HCT116 (cell line): ENCODE measurements at regions not wholly inside any gene's neighbourhood (a gene's known extent, or its start where the extent isn't known, plus 50 kb on each side); places are given as distances from the start of the nearest gene placed in this dataset.
"Not testable (repeated sequence)": the region's sequence is repeated elsewhere in the genome, so short reads cannot be mapped to it uniquely, and the experiment has no call there.

Source experiments
- ATAC-seq: fragments of 200-7000 bp; cut with Tn5 transposase; 2 replicates; pipeline ENCODE4 v1.9.1; 2020; ENCODE audit warnings: mild to moderate bottlenecking, moderate library complexity
- BruUV-seq: library from RNA; stranded (reverse); fragments of 400-500 nt; replicated peaks from 2 replicates; lab custom pipeline; 2021; lab: Mats Ljungman, UMichigan
- CTCF ChIA-PET: fragments of 300-600 bp; sonication (Branson Sonifier 250); formaldehyde crosslinking; loops from one replicate; lab custom pipeline; 2021; ENCODE audit warnings: antibody characterized with exemption; lab: Charles Lee
- POLR2A ChIA-PET: fragments of 300-600, 350-600 bp; sonication (Branson Sonifier 250); formaldehyde crosslinking; loops from one replicate; lab custom pipeline; 2021; ENCODE audit warnings: antibody characterized with exemption; lab: Charles Lee
- RAD21 ChIA-PET, 2 experiments: fragments of 300-600 bp; sonication (Branson Sonifier 250); formaldehyde crosslinking; loops; one replicate each; lab custom pipeline; 2023; ENCODE audit warnings: low total read pairs in 2 of 2; ENCODE audit not compliant: uncharacterized antibody in 2 of 2, unreplicated experiment in 2 of 2, low non-redundant PET in 1 of 2; lab: Charles Lee
- DNase-seq: peaks from one replicate; pipeline ENCODE4 v3.0.0-alpha.2; 2010; ENCODE audit warnings: low read depth, low spot score
- H2AFZ ChIP-seq: fragments of 200-600 bp; shearing (Covaris generic), sonication (generic); 2 replicates; pipeline ENCODE4 v1.6.1; 2017; ENCODE audit warnings: low read depth, mixed run types, mixed read lengths, antibody characterized with exemption, low read length; ENCODE audit not compliant: poor library complexity, severe bottlenecking
- H3K27ac ChIP-seq: 2 replicates; pipeline ENCODE4 v1.5.1; 2012; ENCODE audit warnings: low read depth, low read length
- H3K27me3 ChIP-seq: fragments of 200-600 bp; sonication (generic); 2 replicates; pipeline ENCODE4 v1.6.1; 2016; ENCODE audit warnings: mixed run types, low read length, mixed read lengths; ENCODE audit not compliant: insufficient read depth
- H3K36me3 ChIP-seq, 2 experiments: fragments of 200-500 bp in 1 of 2; fragments of 200-600 bp in 1 of 2; sonication (Bioruptor generic) in 1 of 2; sonication (generic) in 1 of 2; 2 replicates each; pipeline versions ENCODE4 v1.5.1 to v1.6.1; 2014 to 2016; ENCODE audit warnings: low read length in 2 of 2, inconsistent platforms in 1 of 2, mixed read lengths in 1 of 2, mixed run types in 1 of 2; ENCODE audit not compliant: insufficient read depth in 2 of 2, control insufficient read depth in 1 of 2
- H3K4me1 ChIP-seq, 2 experiments: fragments of 200-600 bp in 1 of 2; sonication (generic) in 1 of 2; 2 replicates each; pipeline versions ENCODE4 v1.5.1 to v1.6.1; 2012 to 2017; ENCODE audit warnings: low read length in 2 of 2, inconsistent platforms in 1 of 2, mild to moderate bottlenecking in 1 of 2, mixed read lengths in 1 of 2, mixed run types in 1 of 2, moderate library complexity in 1 of 2; ENCODE audit not compliant: insufficient read depth in 2 of 2, control insufficient read depth in 1 of 2
- H3K4me2 ChIP-seq: fragments of 200-600 bp; sonication (generic); 2 replicates; pipeline ENCODE4 v1.6.1; 2017; ENCODE audit warnings: mixed run types, low read length, mixed read lengths
- H3K4me3 ChIP-seq, 2 experiments: fragments of 200-600 bp in 1 of 2; sonication (generic) in 1 of 2; replicated peaks in 1 of 2; 2 replicates each; pipeline ENCODE4 v1.5.1; 2011 to 2016; ENCODE audit warnings: low read length in 2 of 2, control low read depth in 1 of 2, low read depth in 1 of 2, mild to moderate bottlenecking in 1 of 2, mixed read lengths in 1 of 2, mixed run types in 1 of 2
- H3K79me2 ChIP-seq: fragments of 200-600 bp; sonication (generic); 2 replicates; pipeline ENCODE4 v1.6.1; 2017; ENCODE audit warnings: mild to moderate bottlenecking, mixed run types, low read length, moderate library complexity, mixed read lengths; ENCODE audit not compliant: insufficient read depth
- H3K9ac ChIP-seq: fragments of 200-600 bp; sonication (generic); 2 replicates; pipeline ENCODE4 v1.6.1; 2016; ENCODE audit warnings: low read length, mixed read lengths
- H3K9me2 ChIP-seq: fragments of 200-600 bp; sonication (generic), shearing (Covaris generic); 2 replicates; pipeline ENCODE4 v1.6.1; 2017; ENCODE audit warnings: mixed run types, mild to moderate bottlenecking, moderate library complexity; ENCODE audit not compliant: insufficient read depth
- H3K9me3 ChIP-seq, 2 experiments: fragments of 200-500 bp in 1 of 2; fragments of 200-600 bp in 1 of 2; sonication (Bioruptor generic) in 1 of 2; sonication (generic) in 1 of 2; 2 replicates each; pipeline ENCODE4 v1.6.1; 2014 to 2017; ENCODE audit warnings: low read length in 2 of 2, mixed read lengths in 2 of 2, inconsistent platforms in 1 of 2, low read depth in 1 of 2, mild to moderate bottlenecking in 1 of 2, mixed run types in 1 of 2, moderate library complexity in 1 of 2; ENCODE audit not compliant: control insufficient read depth in 1 of 2, insufficient read depth in 1 of 2
- H4K20me1 ChIP-seq: fragments of 200-600 bp; sonication (generic), shearing (Covaris generic); 2 replicates; pipeline ENCODE4 v1.6.1; 2017; ENCODE audit warnings: mixed run types, mild to moderate bottlenecking, moderate library complexity; ENCODE audit not compliant: insufficient read depth
- intact Hi-C: fragments of 100-400 bp; cut with micrococcal nuclease; formaldehyde crosslinking; loops from 2 replicates; pipeline ENCODE4 v1.10.0; 2022

GRCh38 chr6:86603364-86603763, 334.0 kb upstream of the HTR1E start:
- H3K27me3 ChIP-seq, CTCF ChIA-PET, H3K36me3 ChIP-seq, RAD21 ChIA-PET, intact Hi-C loops, DNase-seq, H3K4me2 ChIP-seq, H3K4me3 ChIP-seq, POLR2A ChIA-PET, H4K20me1 ChIP-seq, ATAC-seq, H3K4me1 ChIP-seq, H3K9ac ChIP-seq, BruUV-seq, H3K9me2 ChIP-seq, H3K79me2 ChIP-seq, H3K27ac ChIP-seq, H3K9me3 ChIP-seq, H2AFZ ChIP-seq: not testable (repeated sequence)

GRCh38 chr6:86602093-86602492, 335.2 kb upstream of the HTR1E start:
- H3K79me2 ChIP-seq, H3K36me3 ChIP-seq, POLR2A ChIA-PET, H2AFZ ChIP-seq, H3K4me1 ChIP-seq, H3K27ac ChIP-seq, H4K20me1 ChIP-seq, RAD21 ChIA-PET, H3K9ac ChIP-seq, H3K9me3 ChIP-seq, H3K27me3 ChIP-seq, DNase-seq, H3K9me2 ChIP-seq, intact Hi-C loops, CTCF ChIA-PET, H3K4me3 ChIP-seq, ATAC-seq, BruUV-seq, H3K4me2 ChIP-seq: not testable (repeated sequence)

DNA sequence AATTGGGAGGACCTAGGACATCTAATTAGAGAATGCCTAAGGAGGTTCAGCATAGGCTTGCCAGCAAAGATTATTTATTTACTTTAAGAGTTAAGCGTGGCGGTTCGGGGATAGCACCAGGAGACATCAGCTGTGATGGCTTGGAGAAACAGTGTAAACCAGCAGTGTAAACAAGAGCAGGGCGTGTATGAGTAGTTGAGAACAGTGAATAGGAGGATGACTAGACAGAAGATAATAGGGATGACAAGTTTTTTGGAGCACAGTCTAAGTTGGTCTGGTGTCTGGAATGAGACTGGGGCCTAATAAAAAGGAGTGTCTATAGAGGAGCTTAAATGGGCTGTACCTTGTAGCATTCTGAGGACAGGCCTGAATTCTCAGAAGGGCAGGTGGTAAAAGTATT, 338.4 kb upstream of the HTR1E start:
- H3K79me2 ChIP-seq, POLR2A ChIA-PET, H4K20me1 ChIP-seq, H3K9me3 ChIP-seq, H3K36me3 ChIP-seq, H3K9ac ChIP-seq, H3K4me2 ChIP-seq, CTCF ChIA-PET, intact Hi-C loops, H3K4me3 ChIP-seq, H2AFZ ChIP-seq, H3K4me1 ChIP-seq, H3K27me3 ChIP-seq, ATAC-seq, DNase-seq, H3K27ac ChIP-seq, H3K9me2 ChIP-seq, BruUV-seq, RAD21 ChIA-PET: not testable (repeated sequence)
